GM12878 (cell line): ENCODE measurements at regions not wholly inside any gene's neighbourhood (a gene's known extent, or its start where the extent isn't known, plus 50 kb on each side); places are given as distances from the start of the nearest gene placed in this dataset.

ENCODE experiments used
- ATAC-seq: fragments of 200-7000 bp; cut with Tn5 transposase; 3 replicates; pipeline ENCODE4 v1.9.1; 2020; ENCODE audit warnings: mild to moderate bottlenecking, moderate library complexity
- BruUV-seq: library from RNA; stranded (reverse); fragments of 400-500 nt; replicated peaks from 2 replicates; lab custom pipeline; 2021; lab: Mats Ljungman, UMichigan
- CTCF ChIA-PET: fragments of 300-600 bp; sonication (Branson Sonifier 250); formaldehyde crosslinking; extraction: SDS; loops from one replicate; lab custom pipeline; 2021; ENCODE audit warnings: inconsistent platforms; lab: Yijun Ruan, JAX
- POLR2A ChIA-PET: fragments of 350-600 bp; formaldehyde crosslinking; extraction: SDS; loops from one replicate; lab custom pipeline; 2021; ENCODE audit warnings: inconsistent platforms; lab: Charles Lee
- RAD21 ChIA-PET: fragments of 300-600 bp; sonication (Branson Sonifier 250); formaldehyde crosslinking; loops from one replicate; lab custom pipeline; 2023; ENCODE audit warnings: antibody characterized with exemption; ENCODE audit not compliant: unreplicated experiment; lab: Charles Lee
- SMC1A ChIA-PET: fragments of 300-600 bp; sonication (Branson Sonifier 250); formaldehyde crosslinking; loops from one replicate; lab custom pipeline; 2023; ENCODE audit not compliant: unreplicated experiment, uncharacterized antibody; lab: Charles Lee
- DNase-seq: peaks from one replicate; pipeline ENCODE4 v3.0.0-alpha.2; 2011; ENCODE audit warnings: low read depth, low spot score
- FAIRE-seq: peaks from 3 replicates; lab custom pipeline; 2011; peaks lifted over from hg19 to GRCh38; lab: Jason Lieb, UNC
- H2AFZ ChIP-seq: 2 replicates; pipeline ENCODE4 v1.6.0; 2011; ENCODE audit warnings: low read depth, low read length, control low read depth; ENCODE audit not compliant: control insufficient read depth
- H3K27ac ChIP-seq: 2 replicates; pipeline ENCODE4 v1.5.1; 2011; ENCODE audit warnings: control low read depth; ENCODE audit not compliant: control insufficient read depth, insufficient read depth
- H3K27me3 ChIP-seq, 2 experiments: replicated peaks in 1 of 2; 2 replicates each; pipeline versions ENCODE4 v1.6.0 to v1.6.1; 2011; ENCODE audit warnings: low read length in 1 of 2; ENCODE audit not compliant: control insufficient read depth in 2 of 2, insufficient read depth in 2 of 2
- H3K36me3 ChIP-seq, 2 experiments: 2 replicates each; pipeline ENCODE4 v1.5.1; 2011; ENCODE audit warnings: low read length in 1 of 2; ENCODE audit not compliant: control insufficient read depth in 2 of 2, insufficient read depth in 2 of 2
- H3K4me1 ChIP-seq: 2 replicates; pipeline ENCODE4 v1.6.1; 2011; ENCODE audit warnings: mild to moderate bottlenecking, low read length, moderate library complexity, mixed read lengths; ENCODE audit not compliant: control insufficient read depth, insufficient read depth
- H3K4me2 ChIP-seq: 2 replicates; pipeline ENCODE4 v1.6.0; 2011; ENCODE audit warnings: control low read depth; ENCODE audit not compliant: control insufficient read depth, insufficient read depth
- H3K4me3 ChIP-seq: fragments of 200-600 bp; sonication (generic); 2 replicates; pipeline ENCODE4 v1.5.1; 2016
- H3K79me2 ChIP-seq: 2 replicates; pipeline ENCODE4 v1.6.0; 2011; ENCODE audit warnings: low read length; ENCODE audit not compliant: control insufficient read depth, insufficient read depth
- H3K9ac ChIP-seq: 2 replicates; pipeline ENCODE4 v1.8.0; 2011; ENCODE audit warnings: low read length, control low read depth, mixed read lengths; ENCODE audit not compliant: control insufficient read depth, insufficient read depth
- H3K9me3 ChIP-seq: replicated peaks from 3 replicates; pipeline ENCODE4 v1.5.1; 2011; ENCODE audit warnings: mild to moderate bottlenecking, low read length; ENCODE audit not compliant: control insufficient read depth, insufficient read depth
- H4K20me1 ChIP-seq: 2 replicates; pipeline ENCODE4 v1.6.0; 2011; ENCODE audit not compliant: control insufficient read depth, insufficient read depth
- ASH2L ChIP-seq: fragments of 300-600, 200-600 bp; sonication (generic); IDR thresholded peaks from 2 replicates; pipeline ENCODE4 v1.6.1; 2017; ENCODE audit warnings: low read depth, mild to moderate bottlenecking, borderline replicate concordance
- CHD4 ChIP-seq: fragments of 200-600 bp; sonication (generic); IDR thresholded peaks from 2 replicates; pipeline ENCODE4 v1.6.1; 2016; ENCODE audit warnings: mild to moderate bottlenecking
- CREM ChIP-seq: IDR thresholded peaks from 2 replicates; pipeline ENCODE4 v1.6.1; 2014; ENCODE audit warnings: antibody characterized with exemption, low read depth
- MTA3 ChIP-seq: IDR thresholded peaks from 2 replicates; pipeline ENCODE4 v1.6.1; 2012; ENCODE audit warnings: low read length, inconsistent platforms, borderline replicate concordance
- MXI1 ChIP-seq: fragments of 150-350 bp; IDR thresholded peaks from 2 replicates; pipeline ENCODE4 v1.6.1; 2011; ENCODE audit warnings: low read depth, mild to moderate bottlenecking, inconsistent platforms, low read length, improper control_type of control experiment
- NFYB ChIP-seq: IDR thresholded peaks from 2 replicates; pipeline ENCODE4 v1.6.1; 2011; ENCODE audit warnings: low read depth, mild to moderate bottlenecking, low read length, improper control_type of control experiment, moderate library complexity; ENCODE audit not compliant: insufficient read depth
- NR2C2 ChIP-seq: IDR thresholded peaks from 2 replicates; pipeline ENCODE4 v1.6.1; 2011; ENCODE audit warnings: borderline replicate concordance, low read depth; ENCODE audit not compliant: control insufficient read depth, insufficient read length
- PAX5 ChIP-seq: IDR thresholded peaks from 2 replicates; pipeline ENCODE4 v1.6.1; 2011; ENCODE audit warnings: low read depth, low read length, borderline replicate concordance
- SMAD5 ChIP-seq: IDR thresholded peaks from 2 replicates; pipeline ENCODE4 v1.6.1; 2016; ENCODE audit warnings: antibody characterized with exemption, low read depth
- USF2 ChIP-seq: IDR thresholded peaks from 2 replicates; pipeline ENCODE4 v1.6.1; 2011; ENCODE audit warnings: low read depth, low read length, improper control_type of control experiment, borderline replicate concordance
- WGBS: methylation state at CpG from one replicate; pipeline ENCODE4 v1.1.6; 2016; ENCODE audit warnings: low lambda C conversion rate; ENCODE audit not compliant: insufficient replicate concordance, insufficient coverage; ENCODE audit errors: missing lambda C conversion rate; 5-methylcytosine and 5-hydroxymethylcytosine counted together
- in situ Hi-C: fragments of 300-500 bp; cut with MboI; formaldehyde crosslinking; loops from 9 replicates; pipeline ENCODE4 v1.14.3; 2018; ENCODE audit warnings: mixed read lengths
- intact Hi-C: fragments of 100-400 bp; cut with micrococcal nuclease; formaldehyde crosslinking; loops from one replicate; pipeline ENCODE4 v1.14.2; 2022; ENCODE audit not compliant: unreplicated experiment
- TF ChIP-seq, protein P1 (sequence below): fragments of 450-650 bp; IDR thresholded peaks from 2 replicates; pipeline ENCODE4 v1.6.1; 2017; ENCODE audit warnings: mild to moderate bottlenecking, low read depth, inconsistent platforms; ENCODE audit not compliant: poor library complexity, severe bottlenecking

GRCh38 chr16:9536905-9537304, 445.5 kb downstream of the HAPSTR1 start:
- H3K4me2 ChIP-seq: no peak overlapping the region
- POLR2A ChIA-PET: interaction anchor here (0.6 kb wide), 1 partner anchor 9 kb away, joined by 3 read pairs; no protein-coding TSS in a partner anchor
- DNase-seq (no peak), ATAC-seq (no peak), FAIRE-seq (no peak)
- 0% methylated on average over 3 of the region's 3 CpGs for WGBS
- no peaks in the 10 kb centered on the region for H4K20me1 ChIP-seq
- intact Hi-C loops (no loop called here), in situ Hi-C loops (no loop called here)
- SMC1A ChIA-PET: interaction anchor here (1.2 kb wide), 1 partner anchor 22 kb away, joined by 4 read pairs; no protein-coding TSS in a partner anchor
- no peaks in the 10 kb centered on the region for H3K79me2 ChIP-seq
- no peaks in the 10 kb centered on the region for H3K36me3 ChIP-seq
- H3K4me3 ChIP-seq: no peak overlapping the region
- TF ChIP-seq ASH2L (no peak), USF2 (no peak), CHD4 (no peak), PAX5 (no peak), NFYB (no peak), MXI1 (no peak), NR2C2 (no peak), SMAD5 (no peak), CREM (no peak), MTA3 (no peak)
- TF ChIP-seq, protein P1, sequence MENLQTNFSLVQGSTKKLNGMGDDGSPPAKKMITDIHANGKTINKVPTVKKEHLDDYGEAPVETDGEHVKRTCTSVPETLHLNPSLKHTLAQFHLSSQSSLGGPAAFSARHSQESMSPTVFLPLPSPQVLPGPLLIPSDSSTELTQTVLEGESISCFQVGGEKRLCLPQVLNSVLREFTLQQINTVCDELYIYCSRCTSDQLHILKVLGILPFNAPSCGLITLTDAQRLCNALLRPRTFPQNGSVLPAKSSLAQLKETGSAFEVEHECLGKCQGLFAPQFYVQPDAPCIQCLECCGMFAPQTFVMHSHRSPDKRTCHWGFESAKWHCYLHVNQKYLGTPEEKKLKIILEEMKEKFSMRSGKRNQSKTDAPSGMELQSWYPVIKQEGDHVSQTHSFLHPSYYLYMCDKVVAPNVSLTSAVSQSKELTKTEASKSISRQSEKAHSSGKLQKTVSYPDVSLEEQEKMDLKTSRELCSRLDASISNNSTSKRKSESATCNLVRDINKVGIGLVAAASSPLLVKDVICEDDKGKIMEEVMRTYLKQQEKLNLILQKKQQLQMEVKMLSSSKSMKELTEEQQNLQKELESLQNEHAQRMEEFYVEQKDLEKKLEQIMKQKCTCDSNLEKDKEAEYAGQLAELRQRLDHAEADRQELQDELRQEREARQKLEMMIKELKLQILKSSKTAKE: no peak
- H3K27me3 ChIP-seq: no peaks in the 10 kb centered on the region
- BruUV-seq: no TSS peak
- no peak overlapping the region for H2AFZ ChIP-seq
- H3K9ac ChIP-seq: no peak overlapping the region
- RAD21 ChIA-PET: no interaction called here
- CTCF ChIA-PET: no interaction called here
- no peaks in the 10 kb centered on the region for H3K9me3 ChIP-seq
- H3K4me1 ChIP-seq: no peaks in the 10 kb centered on the region
- H3K27ac ChIP-seq: no peak overlapping the region
